SK-N-SH (cell line): ENCODE measurements at regions not wholly inside any gene's neighbourhood (a gene's known extent, or its start where the extent isn't known, plus 50 kb on each side); places are given as distances from the start of the nearest gene placed in this dataset.

ENCODE experiments used
- CTCF ChIA-PET: fragments of 300-600, 350-600 bp; formaldehyde crosslinking; extraction: SDS; loops from one replicate; lab custom pipeline; 2021; lab: Yijun Ruan, JAX
- POLR2A ChIA-PET: fragments of 350-600 bp; sonication (Branson Sonifier 250); formaldehyde crosslinking; extraction: SDS; loops from one replicate; lab custom pipeline; 2020; ENCODE audit warnings: antibody characterized with exemption, inconsistent platforms; lab: Yijun Ruan, JAX
- DNase-seq: peaks from one replicate; pipeline ENCODE4 v3.0.0; 2012
- H2AFZ ChIP-seq: fragments of 200-600 bp; sonication (generic); 2 replicates; pipeline ENCODE4 v1.8.1; 2016; ENCODE audit warnings: antibody characterized with exemption, mild to moderate bottlenecking, low read depth
- H3F3A ChIP-seq: fragments of 200-600 bp; sonication (generic); replicated peaks from 2 replicates; pipeline ENCODE3; 2016; ENCODE audit warnings: antibody characterized with exemption, mild to moderate bottlenecking; ENCODE audit not compliant: insufficient read depth
- H3K27ac ChIP-seq, 2 experiments: fragments of 200-500 bp in 1 of 2; fragments of 200-600 bp in 1 of 2; sonication (Bioruptor generic) in 1 of 2; sonication (generic), shearing (Covaris generic) in 1 of 2; 2 replicates each; pipeline versions ENCODE4 v1.5.1 to v1.6.1; 2014 to 2016; ENCODE audit warnings: low read depth in 2 of 2, inconsistent platforms in 1 of 2, low read length in 1 of 2, mild to moderate bottlenecking in 1 of 2, mixed read lengths in 1 of 2
- H3K27me3 ChIP-seq: fragments of 200-600 bp; sonication (generic), shearing (Covaris generic); 2 replicates; pipeline ENCODE4 v1.6.1; 2016; ENCODE audit warnings: mixed run types; ENCODE audit not compliant: insufficient read depth
- H3K36me3 ChIP-seq, 2 experiments: fragments of 200-500 bp in 1 of 2; fragments of 200-600 bp in 1 of 2; sonication (Bioruptor generic) in 1 of 2; sonication (generic) in 1 of 2; replicated peaks in 1 of 2; 2 replicates each; pipeline versions ENCODE3 to v1.5.1; 2014 to 2016; ENCODE audit warnings: low read length in 1 of 2, mild to moderate bottlenecking in 1 of 2; ENCODE audit not compliant: insufficient read depth in 2 of 2, control insufficient read depth in 1 of 2
- H3K4me1 ChIP-seq, 2 experiments: fragments of 200-500 bp in 1 of 2; fragments of 200-600 bp in 1 of 2; sonication (Bioruptor generic) in 1 of 2; sonication (generic), shearing (Covaris generic) in 1 of 2; 2 replicates each; pipeline versions ENCODE4 v1.5.1 to v1.6.1; 2014 to 2016; ENCODE audit warnings: low read depth in 1 of 2, low read length in 1 of 2, mixed run types in 1 of 2; ENCODE audit not compliant: insufficient read depth in 2 of 2, control insufficient read depth in 1 of 2
- H3K4me2 ChIP-seq: fragments of 200-600 bp; sonication (generic), shearing (Covaris generic); 2 replicates; pipeline ENCODE4 v1.6.1; 2017; ENCODE audit warnings: mixed run types
- H3K4me3 ChIP-seq, 2 experiments: fragments of 200-500 bp in 1 of 2; fragments of 200-600 bp in 1 of 2; sonication (Bioruptor generic) in 1 of 2; sonication (generic), shearing (Covaris generic) in 1 of 2; 2 replicates each; pipeline versions ENCODE4 v1.5.1 to v1.8.1; 2014 to 2016; ENCODE audit warnings: low read depth in 2 of 2, inconsistent platforms in 1 of 2, low read length in 1 of 2, mild to moderate bottlenecking in 1 of 2, mixed read lengths in 1 of 2, moderate library complexity in 1 of 2
- H3K79me2 ChIP-seq: fragments of 200-600 bp; sonication (generic); 2 replicates; pipeline ENCODE4 v1.8.1; 2017; ENCODE audit warnings: mild to moderate bottlenecking; ENCODE audit not compliant: insufficient read depth
- H3K9ac ChIP-seq: fragments of 200-600 bp; sonication (generic); 2 replicates; pipeline ENCODE4 v1.6.1; 2017; ENCODE audit warnings: mixed run types
- H3K9me2 ChIP-seq: fragments of 200-600 bp; sonication (generic); 2 replicates; pipeline ENCODE4 v1.6.1; 2017; ENCODE audit warnings: mixed run types
- H3K9me3 ChIP-seq: fragments of 200-600 bp; sonication (generic); 2 replicates; pipeline ENCODE4 v1.6.1; 2017; ENCODE audit warnings: mixed run types, mild to moderate bottlenecking, moderate library complexity
- H4K20me1 ChIP-seq: fragments of 200-600 bp; sonication (generic); 2 replicates; pipeline ENCODE4 v1.6.1; 2017; ENCODE audit warnings: mild to moderate bottlenecking, mixed run types; ENCODE audit not compliant: insufficient read depth
- CHD2 ChIP-seq: fragments of 150-350 bp; IDR thresholded peaks from 2 replicates; pipeline ENCODE4 v1.6.1; 2018; ENCODE audit warnings: low read length; ENCODE audit not compliant: partially characterized antibody
- EP300 ChIP-seq, 2 experiments: IDR thresholded peaks; 2 replicates each; pipeline versions ENCODE4 v1.4.0 to v1.6.1; 2012; ENCODE audit warnings: borderline replicate concordance in 1 of 2, low read depth in 1 of 2, low read length in 1 of 2
- FOSL2 ChIP-seq: IDR thresholded peaks from 2 replicates; pipeline ENCODE4 v1.4.0; 2012; ENCODE audit warnings: low read depth, mild to moderate bottlenecking, moderate library complexity, borderline replicate concordance
- FOXJ3 ChIP-seq: sonication (generic); formaldehyde crosslinking; IDR thresholded peaks from 2 replicates; pipeline ENCODE4 v1.5.1; 2020; ENCODE audit warnings: mild to moderate bottlenecking, missing genetic modification reagents
- GATA2 ChIP-seq: sonication (generic); formaldehyde crosslinking; IDR thresholded peaks from 2 replicates; pipeline ENCODE4 v1.5.0; 2020; ENCODE audit warnings: mild to moderate bottlenecking, missing genetic modification reagents
- JUND ChIP-seq: IDR thresholded peaks from 2 replicates; pipeline ENCODE4 v1.4.0; 2012
- MXI1 ChIP-seq: IDR thresholded peaks from 2 replicates; pipeline ENCODE4 v1.6.1; 2012; ENCODE audit warnings: mild to moderate bottlenecking, low read depth, low read length, improper control_type of control experiment
- NRF1 ChIP-seq: IDR thresholded peaks from 2 replicates; pipeline ENCODE4 v1.6.1; 2012; ENCODE audit warnings: low read depth, mild to moderate bottlenecking, low read length
- RCOR1 ChIP-seq: fragments of 150-350 bp; IDR thresholded peaks from 2 replicates; pipeline ENCODE4 v1.6.1; 2017; ENCODE audit warnings: antibody characterized with exemption, low read length
- RXRA ChIP-seq: IDR thresholded peaks from 2 replicates; pipeline ENCODE4 v1.4.0; 2012; ENCODE audit warnings: low read depth, mild to moderate bottlenecking, borderline replicate concordance
- SIN3A ChIP-seq: IDR thresholded peaks from 2 replicates; pipeline ENCODE4 v1.6.1; 2012; ENCODE audit warnings: low read depth, mild to moderate bottlenecking, low read length, moderate library complexity, borderline replicate concordance
- TCF12 ChIP-seq: IDR thresholded peaks from 2 replicates; pipeline ENCODE4 v1.4.0; 2012
- YY1 ChIP-seq: IDR thresholded peaks from 2 replicates; pipeline ENCODE4 v1.4.0; 2012; ENCODE audit warnings: low read depth, mild to moderate bottlenecking
- WGBS: methylation state at CpG from one replicate; pipeline ENCODE4 v1.1.6; 2017; ENCODE audit warnings: low lambda C conversion rate; 5-methylcytosine and 5-hydroxymethylcytosine counted together
- TF ChIP-seq, protein P1 (sequence below): IDR thresholded peaks from 2 replicates; pipeline ENCODE4 v1.4.0; 2012; ENCODE audit warnings: low read depth, borderline replicate concordance
- TF ChIP-seq, protein P2 (sequence below): IDR thresholded peaks from 2 replicates; pipeline ENCODE4; 2012
- TF ChIP-seq, protein P3 (sequence below): IDR thresholded peaks from 2 replicates; pipeline ENCODE4 v1.4.0; 2012; ENCODE audit warnings: low read depth
- TF ChIP-seq, protein P4 (sequence below): fragments of 200-600 bp; sonication (generic); IDR thresholded peaks from 2 replicates; pipeline ENCODE4 v1.6.1; 2017; ENCODE audit warnings: antibody characterized with exemption, mild to moderate bottlenecking, moderate library complexity

DNA sequence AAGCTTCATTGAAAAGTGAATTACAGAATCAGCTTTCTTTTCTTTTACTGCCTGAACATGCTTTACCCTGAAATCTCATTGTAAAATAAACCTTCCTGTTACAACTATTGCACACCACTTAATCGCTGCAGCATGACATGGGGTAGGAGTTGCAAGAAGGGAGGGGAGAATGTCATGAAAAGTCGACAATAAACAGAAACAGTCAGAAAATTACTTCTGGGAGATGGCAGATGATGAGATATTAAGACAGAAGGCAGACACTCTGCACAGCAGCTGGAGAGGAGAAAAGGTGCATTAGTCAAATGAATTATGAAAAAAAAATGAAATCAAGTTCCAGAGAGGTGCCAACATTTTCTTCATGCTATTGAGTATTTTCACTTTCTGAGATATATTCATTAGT, 287.7 kb downstream of the PCDH7 start:
- H3K27ac ChIP-seq: peak overlapping the region in 1 of 2 experiments; percentile 47; a peak in 2 of 4 replicates
- no peak overlapping the region for H3K4me2 ChIP-seq
- POLR2A ChIA-PET: no interaction called here
- DNase-seq: peak; percentile 53
- H3K9me2 ChIP-seq: peaks cover 2% of the 10 kb centered on the region; the same call in 1 of the 2 replicates
- H2AFZ ChIP-seq: no peak overlapping the region
- WGBS: 9% methylated on average over 2 of the region's 2 CpGs
- no peaks in the 10 kb centered on the region for H3K27me3 ChIP-seq
- H3K9ac ChIP-seq: no peak overlapping the region
- no peaks in the 10 kb centered on the region for H4K20me1 ChIP-seq
- CTCF ChIA-PET: interaction anchor here (0.8 kb wide), 1 partner anchor 21 kb away, joined by 3 read pairs; no protein-coding TSS in a partner anchor
- H3K4me3 ChIP-seq: no peak overlapping the region
- no peaks in the 10 kb centered on the region for H3K79me2 ChIP-seq
- no peaks in the 10 kb centered on the region for H3K36me3 ChIP-seq
- TF ChIP-seq, protein P1, sequence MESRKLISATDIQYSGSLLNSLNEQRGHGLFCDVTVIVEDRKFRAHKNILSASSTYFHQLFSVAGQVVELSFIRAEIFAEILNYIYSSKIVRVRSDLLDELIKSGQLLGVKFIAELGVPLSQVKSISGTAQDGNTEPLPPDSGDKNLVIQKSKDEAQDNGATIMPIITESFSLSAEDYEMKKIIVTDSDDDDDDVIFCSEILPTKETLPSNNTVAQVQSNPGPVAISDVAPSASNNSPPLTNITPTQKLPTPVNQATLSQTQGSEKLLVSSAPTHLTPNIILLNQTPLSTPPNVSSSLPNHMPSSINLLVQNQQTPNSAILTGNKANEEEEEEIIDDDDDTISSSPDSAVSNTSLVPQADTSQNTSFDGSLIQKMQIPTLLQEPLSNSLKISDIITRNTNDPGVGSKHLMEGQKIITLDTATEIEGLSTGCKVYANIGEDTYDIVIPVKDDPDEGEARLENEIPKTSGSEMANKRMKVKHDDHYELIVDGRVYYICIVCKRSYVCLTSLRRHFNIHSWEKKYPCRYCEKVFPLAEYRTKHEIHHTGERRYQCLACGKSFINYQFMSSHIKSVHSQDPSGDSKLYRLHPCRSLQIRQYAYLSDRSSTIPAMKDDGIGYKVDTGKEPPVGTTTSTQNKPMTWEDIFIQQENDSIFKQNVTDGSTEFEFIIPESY: no peak
- TF ChIP-seq FOXJ3 (CRISPR knock-in tag): peak; percentile 60; the same call in 1 of the 2 replicates
- TF ChIP-seq YY1: no peak
- TF ChIP-seq MXI1: peak; percentile 35; the same call in 1 of the 2 replicates
- TF ChIP-seq TCF12: peak; percentile 46
- TF ChIP-seq SIN3A: no peak
- TF ChIP-seq RCOR1: peak; percentile 86
- TF ChIP-seq GATA2 (CRISPR knock-in tag): peak; percentile 93
- TF ChIP-seq RXRA: no peak
- TF ChIP-seq, protein P2, sequence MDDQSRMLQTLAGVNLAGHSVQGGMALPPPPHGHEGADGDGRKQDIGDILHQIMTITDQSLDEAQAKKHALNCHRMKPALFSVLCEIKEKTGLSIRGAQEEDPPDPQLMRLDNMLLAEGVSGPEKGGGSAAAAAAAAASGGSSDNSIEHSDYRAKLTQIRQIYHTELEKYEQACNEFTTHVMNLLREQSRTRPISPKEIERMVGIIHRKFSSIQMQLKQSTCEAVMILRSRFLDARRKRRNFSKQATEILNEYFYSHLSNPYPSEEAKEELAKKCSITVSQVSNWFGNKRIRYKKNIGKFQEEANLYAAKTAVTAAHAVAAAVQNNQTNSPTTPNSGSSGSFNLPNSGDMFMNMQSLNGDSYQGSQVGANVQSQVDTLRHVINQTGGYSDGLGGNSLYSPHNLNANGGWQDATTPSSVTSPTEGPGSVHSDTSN: peak; percentile 23; the same call in 1 of the 2 replicates
- no peak for TF ChIP-seq NRF1
- TF ChIP-seq EP300 (IDR thresholded peaks at IDR 0.05; ENCODE audit: borderline replicate concordance in 1 of 2, low read depth in 1 of 2, low read length in 1 of 2): peak in 1 of 2 experiments; percentile 97; a peak in 2 of 4 replicates
- TF ChIP-seq CHD2: peak; percentile 86
- no peaks in the 10 kb centered on the region for H3K9me3 ChIP-seq
- H3F3A ChIP-seq: no peaks in the 10 kb centered on the region
- H3K4me1 ChIP-seq: peaks cover 4% of the 10 kb centered on the region in 2 experiments; a peak in 2 of 4 replicates

DNA sequence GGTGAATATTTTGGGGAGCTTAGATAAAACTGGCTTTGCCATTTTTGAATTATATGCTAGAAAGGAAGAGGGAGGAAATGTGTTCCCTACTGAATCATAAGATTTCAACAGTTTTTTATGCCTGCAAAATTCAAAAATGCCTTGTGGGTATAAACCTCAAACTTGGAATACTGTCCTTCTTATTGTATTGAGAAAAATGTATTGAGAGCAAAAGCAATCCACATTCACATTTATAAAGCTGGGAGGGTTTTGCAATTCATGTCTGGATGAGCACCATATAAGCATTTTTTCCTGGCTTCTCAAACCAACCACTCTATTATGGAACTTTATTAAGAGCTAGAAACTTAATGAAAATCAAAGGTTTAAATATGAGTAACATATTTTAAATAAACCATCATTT, 289.8 kb downstream of the PCDH7 start:
- Histone ChIP-seq H3K9ac (no peak overlapping the region), H3K4me1 (peaks cover 4% of the 10 kb centered on the region in 2 experiments; a peak in 2 of 4 replicates), H3K79me2 (no peaks in the 10 kb centered on the region), H3K36me3 (no peaks in the 10 kb centered on the region), H3K9me2 (peaks cover 2% of the 10 kb centered on the region; the same call in 1 of the 2 replicates), H3K27me3 (no peaks in the 10 kb centered on the region), H3K4me2 (no peak overlapping the region), H3F3A (no peaks in the 10 kb centered on the region), H3K27ac (no peak overlapping the region), H3K4me3 (no peak overlapping the region), H3K9me3 (no peaks in the 10 kb centered on the region), H2AFZ (no peak overlapping the region), H4K20me1 (no peaks in the 10 kb centered on the region)
- ChIA-PET POLR2A (no interaction called here), CTCF (interaction anchor here (0.6 to 1.1 kb wide), 2 partner anchors 35 to 91 kb away, joined by 3 to 8 read pairs; no protein-coding TSS in a partner anchor)
- no peak for TF ChIP-seq FOXJ3 (CRISPR knock-in tag)
- TF ChIP-seq, protein P3, sequence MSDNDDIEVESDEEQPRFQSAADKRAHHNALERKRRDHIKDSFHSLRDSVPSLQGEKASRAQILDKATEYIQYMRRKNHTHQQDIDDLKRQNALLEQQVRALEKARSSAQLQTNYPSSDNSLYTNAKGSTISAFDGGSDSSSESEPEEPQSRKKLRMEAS: no peak
- TF ChIP-seq FOSL2: no peak
- TF ChIP-seq GATA2 (CRISPR knock-in tag): no peak
- no peak for TF ChIP-seq JUND
- TF ChIP-seq, protein P4, sequence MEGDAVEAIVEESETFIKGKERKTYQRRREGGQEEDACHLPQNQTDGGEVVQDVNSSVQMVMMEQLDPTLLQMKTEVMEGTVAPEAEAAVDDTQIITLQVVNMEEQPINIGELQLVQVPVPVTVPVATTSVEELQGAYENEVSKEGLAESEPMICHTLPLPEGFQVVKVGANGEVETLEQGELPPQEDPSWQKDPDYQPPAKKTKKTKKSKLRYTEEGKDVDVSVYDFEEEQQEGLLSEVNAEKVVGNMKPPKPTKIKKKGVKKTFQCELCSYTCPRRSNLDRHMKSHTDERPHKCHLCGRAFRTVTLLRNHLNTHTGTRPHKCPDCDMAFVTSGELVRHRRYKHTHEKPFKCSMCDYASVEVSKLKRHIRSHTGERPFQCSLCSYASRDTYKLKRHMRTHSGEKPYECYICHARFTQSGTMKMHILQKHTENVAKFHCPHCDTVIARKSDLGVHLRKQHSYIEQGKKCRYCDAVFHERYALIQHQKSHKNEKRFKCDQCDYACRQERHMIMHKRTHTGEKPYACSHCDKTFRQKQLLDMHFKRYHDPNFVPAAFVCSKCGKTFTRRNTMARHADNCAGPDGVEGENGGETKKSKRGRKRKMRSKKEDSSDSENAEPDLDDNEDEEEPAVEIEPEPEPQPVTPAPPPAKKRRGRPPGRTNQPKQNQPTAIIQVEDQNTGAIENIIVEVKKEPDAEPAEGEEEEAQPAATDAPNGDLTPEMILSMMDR: no peak
- no peak for DNase-seq
